GM12872 (cell line): ENCODE measurements at regions not wholly inside any gene's neighbourhood (a gene's known extent, or its start where the extent isn't known, plus 50 kb on each side); places are given as distances from the start of the nearest gene placed in this dataset.

Experiments
- TF ChIP-seq, protein P1 (sequence below): IDR thresholded peaks from 3 replicates; pipeline ENCODE4 v1.5.1; 2011; ENCODE audit warnings: low read depth, mild to moderate bottlenecking, low read length, moderate library complexity; ENCODE audit not compliant: insufficient read depth

DNA sequence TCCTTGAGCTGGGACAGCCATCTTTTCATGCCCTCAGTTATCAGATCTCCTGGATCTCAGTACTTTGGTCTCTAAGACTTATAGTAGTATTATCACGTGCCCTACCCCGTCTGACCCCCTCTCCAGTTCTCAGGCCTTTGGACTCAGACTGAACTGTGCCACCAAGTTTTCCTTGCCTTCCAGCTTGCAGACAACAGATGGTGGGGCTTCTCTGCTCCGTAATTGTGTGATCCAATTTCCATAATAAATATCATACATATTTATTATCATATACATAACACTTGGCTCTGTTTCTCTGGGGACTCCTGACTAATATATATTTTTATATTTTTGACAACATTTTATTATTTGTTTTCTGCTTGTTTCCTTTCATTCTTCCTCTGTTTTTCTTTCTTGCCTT lies 458.8 kb upstream of the SEMA6D start:
- TF ChIP-seq, protein P1, sequence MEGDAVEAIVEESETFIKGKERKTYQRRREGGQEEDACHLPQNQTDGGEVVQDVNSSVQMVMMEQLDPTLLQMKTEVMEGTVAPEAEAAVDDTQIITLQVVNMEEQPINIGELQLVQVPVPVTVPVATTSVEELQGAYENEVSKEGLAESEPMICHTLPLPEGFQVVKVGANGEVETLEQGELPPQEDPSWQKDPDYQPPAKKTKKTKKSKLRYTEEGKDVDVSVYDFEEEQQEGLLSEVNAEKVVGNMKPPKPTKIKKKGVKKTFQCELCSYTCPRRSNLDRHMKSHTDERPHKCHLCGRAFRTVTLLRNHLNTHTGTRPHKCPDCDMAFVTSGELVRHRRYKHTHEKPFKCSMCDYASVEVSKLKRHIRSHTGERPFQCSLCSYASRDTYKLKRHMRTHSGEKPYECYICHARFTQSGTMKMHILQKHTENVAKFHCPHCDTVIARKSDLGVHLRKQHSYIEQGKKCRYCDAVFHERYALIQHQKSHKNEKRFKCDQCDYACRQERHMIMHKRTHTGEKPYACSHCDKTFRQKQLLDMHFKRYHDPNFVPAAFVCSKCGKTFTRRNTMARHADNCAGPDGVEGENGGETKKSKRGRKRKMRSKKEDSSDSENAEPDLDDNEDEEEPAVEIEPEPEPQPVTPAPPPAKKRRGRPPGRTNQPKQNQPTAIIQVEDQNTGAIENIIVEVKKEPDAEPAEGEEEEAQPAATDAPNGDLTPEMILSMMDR, result no peak

DNA sequence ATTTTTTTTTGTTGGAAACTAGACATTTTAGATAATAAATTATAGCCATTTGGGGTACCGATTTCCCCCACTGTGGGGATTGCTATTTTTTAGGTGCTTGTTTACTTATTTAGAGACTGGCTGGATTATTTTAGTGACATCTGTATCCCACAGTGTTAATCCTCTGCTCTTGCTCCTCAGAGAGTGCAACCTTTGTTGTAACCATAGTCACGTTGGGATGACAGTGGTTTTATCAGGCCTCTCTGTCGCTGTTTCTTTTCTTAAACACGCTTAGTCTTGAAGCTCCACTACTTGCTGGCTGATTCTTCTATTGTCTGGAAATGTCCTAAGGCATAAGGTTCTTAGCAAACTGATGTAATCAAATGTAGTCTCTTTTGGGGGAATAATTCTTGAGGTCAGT lies 451.6 kb upstream of the SEMA6D start:
- TF ChIP-seq, protein P1, result no peak

DNA sequence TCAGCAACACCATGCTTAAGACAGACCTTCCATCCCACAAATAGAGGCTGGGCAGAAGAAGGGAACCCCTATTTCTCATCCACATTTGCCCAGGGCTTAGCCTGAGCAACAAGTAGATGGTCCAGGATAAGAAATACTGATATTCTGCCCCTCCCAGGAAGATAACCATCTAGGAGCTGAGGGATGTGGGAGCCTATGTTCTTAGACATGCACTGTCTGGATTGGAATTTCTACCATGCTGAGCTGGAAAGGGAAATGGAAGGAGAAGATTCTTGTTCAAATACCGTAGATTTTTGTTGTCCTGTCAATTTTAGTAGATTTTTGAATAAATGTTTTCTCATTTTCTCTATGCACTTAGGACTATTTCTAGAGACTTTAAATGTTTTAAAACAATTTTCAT lies 450.7 kb upstream of the SEMA6D start:
- TF ChIP-seq, protein P1, result no peak

DNA sequence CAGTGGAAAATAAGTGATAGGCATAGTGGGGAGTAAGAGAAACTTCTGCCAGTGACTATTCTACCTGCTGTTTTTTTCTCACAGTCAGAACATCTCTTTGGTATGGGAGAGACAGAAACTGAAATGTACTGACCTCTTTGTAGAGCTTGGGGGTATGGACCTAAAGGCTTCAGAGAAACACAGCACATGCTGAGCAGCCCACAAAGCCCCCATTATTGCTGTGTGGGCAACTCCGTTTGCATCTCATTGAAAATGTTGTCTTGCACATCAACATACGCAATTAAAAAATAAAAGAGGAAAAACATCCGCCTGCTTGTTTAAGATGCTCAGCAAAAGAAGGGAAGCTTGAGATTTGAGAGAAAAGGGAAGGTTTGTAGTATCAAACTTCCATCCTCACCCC lies 443.4 kb upstream of the SEMA6D start:
- TF ChIP-seq, protein P1, result no peak

DNA sequence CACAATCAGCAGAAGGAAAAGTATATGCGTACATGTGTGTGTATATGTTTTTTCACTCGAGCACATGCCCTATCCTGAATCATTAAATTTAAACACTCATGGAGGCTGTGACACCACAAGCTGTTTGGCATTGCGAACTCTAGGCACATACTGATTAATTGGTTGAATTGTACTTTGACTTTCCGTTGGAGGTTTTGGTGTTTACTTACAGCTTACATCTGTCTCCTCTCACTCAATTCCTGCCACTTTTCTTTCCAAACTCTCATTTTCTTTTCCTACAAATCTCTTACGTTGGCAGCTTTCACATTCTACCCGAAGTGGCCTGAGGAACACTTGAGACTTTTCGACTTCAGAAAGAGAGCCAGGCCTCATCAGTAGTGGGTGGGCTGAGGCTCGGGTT lies 434.1 kb upstream of the SEMA6D start:
- TF ChIP-seq, protein P1, result no peak

DNA sequence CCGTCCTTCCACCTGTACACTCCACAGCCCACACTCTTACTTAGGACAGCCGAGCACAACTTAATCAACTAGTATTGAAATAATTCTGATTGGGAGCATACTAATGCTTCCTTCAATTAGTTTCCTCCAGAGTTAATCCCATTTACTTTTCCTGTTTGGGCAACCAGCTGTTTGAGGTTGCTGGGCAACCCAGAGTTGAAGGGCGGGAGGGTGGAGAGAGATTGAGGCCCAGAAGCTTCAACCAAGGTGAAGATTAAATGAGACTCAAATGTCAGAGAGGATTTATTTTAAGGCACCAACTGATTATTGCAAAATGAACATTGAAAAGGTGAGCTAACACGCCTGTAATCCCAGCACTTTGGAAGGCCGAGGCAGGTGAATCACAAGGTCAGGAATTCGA lies 428.5 kb upstream of the SEMA6D start:
- TF ChIP-seq, protein P1, result no peak

DNA sequence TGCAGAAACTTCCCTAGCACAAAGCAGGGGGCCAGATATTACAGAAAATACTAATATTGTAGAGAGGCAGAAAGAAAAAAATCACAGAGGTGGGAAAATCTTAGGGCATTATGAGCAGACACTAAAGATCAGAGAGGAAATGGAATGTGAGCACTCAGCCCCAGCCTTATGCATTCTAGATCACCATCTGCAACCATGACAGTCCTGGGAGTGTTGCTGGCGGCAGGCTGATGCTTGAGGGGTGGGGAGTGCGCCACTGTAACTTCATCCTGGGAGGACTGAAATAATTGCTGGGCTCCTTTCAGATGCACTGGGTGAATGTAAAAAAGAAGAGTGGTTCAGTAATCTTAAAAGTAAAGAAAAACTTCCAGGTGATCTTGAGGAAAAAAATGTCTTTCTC lies 427.6 kb upstream of the SEMA6D start:
- TF ChIP-seq, protein P1, result no peak

DNA sequence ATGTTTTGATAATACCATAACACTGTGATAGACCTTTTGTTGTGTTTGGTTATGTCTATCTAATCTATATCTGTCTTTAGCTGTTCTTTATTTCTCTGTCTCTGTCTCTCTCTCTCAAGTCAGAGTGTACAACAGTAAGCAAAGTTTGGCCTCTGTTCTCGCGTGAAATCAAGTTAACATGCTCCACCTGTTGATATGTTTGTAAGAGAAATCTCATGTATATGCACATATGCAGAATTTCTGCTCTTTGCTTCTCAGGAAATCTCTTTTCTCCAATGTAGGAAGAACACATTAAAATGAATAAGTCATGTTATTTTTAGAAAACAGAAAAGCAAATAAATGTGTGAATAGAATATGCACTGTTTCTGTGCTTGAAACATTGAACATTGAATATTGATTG lies 425.5 kb upstream of the SEMA6D start:
- TF ChIP-seq, protein P1, result no peak
